ENCODE measurements at regions not wholly inside any gene's neighbourhood (a gene's known extent, or its start where the extent isn't known, plus 50 kb on each side); places are given as distances from the start of the nearest gene placed in this dataset.

DNA sequence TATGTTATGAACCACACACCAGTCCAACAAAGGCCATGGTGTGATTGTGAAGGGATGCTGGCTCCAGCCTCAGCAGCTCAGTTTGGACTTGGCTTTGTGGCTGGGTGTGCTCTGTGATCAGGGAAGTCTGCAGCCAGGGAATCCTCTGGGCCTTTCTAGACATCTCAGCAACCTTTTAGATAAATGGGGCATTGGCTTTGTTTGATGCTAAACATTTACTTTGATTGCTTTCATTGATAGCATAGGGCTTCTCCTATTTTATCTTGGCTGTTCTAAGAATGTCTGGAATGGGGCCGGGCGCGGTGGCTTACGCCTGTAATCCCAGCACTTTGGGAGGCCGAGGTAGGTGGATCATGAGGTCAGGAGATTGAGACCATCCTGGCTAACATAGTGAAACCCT, 104.5 kb downstream of the VAPA start:
- no peak for TF ChIP-seq POLR2AphosphoS5 (IDR thresholded peaks at IDR 0.05; ENCODE audit: insufficient read depth in 1 of 2, low read depth in 1 of 2)
- TF ChIP-seq POLR2A (IDR thresholded peaks at IDR 0.05), result no peak
- TF ChIP-seq, protein P1, sequence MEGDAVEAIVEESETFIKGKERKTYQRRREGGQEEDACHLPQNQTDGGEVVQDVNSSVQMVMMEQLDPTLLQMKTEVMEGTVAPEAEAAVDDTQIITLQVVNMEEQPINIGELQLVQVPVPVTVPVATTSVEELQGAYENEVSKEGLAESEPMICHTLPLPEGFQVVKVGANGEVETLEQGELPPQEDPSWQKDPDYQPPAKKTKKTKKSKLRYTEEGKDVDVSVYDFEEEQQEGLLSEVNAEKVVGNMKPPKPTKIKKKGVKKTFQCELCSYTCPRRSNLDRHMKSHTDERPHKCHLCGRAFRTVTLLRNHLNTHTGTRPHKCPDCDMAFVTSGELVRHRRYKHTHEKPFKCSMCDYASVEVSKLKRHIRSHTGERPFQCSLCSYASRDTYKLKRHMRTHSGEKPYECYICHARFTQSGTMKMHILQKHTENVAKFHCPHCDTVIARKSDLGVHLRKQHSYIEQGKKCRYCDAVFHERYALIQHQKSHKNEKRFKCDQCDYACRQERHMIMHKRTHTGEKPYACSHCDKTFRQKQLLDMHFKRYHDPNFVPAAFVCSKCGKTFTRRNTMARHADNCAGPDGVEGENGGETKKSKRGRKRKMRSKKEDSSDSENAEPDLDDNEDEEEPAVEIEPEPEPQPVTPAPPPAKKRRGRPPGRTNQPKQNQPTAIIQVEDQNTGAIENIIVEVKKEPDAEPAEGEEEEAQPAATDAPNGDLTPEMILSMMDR (IDR thresholded peaks at IDR 0.05), result no peak
- Histone ChIP-seq H3K27me3 (no peaks in the 10 kb centered on the region), H3K27ac (no peak overlapping the region), H3K4me3 (no peak overlapping the region), H3K9me3 (no peaks in the 10 kb centered on the region), H3K36me3 (no peaks in the 10 kb centered on the region), H3K4me1 (peaks cover 26% of the 10 kb centered on the region)
- intact Hi-C loops (cut with DNase I), result no loop called here
- DNase-seq (ENCODE audit: extremely low spot score in 2 of 2), result peak; percentile 9 to 54

DNA sequence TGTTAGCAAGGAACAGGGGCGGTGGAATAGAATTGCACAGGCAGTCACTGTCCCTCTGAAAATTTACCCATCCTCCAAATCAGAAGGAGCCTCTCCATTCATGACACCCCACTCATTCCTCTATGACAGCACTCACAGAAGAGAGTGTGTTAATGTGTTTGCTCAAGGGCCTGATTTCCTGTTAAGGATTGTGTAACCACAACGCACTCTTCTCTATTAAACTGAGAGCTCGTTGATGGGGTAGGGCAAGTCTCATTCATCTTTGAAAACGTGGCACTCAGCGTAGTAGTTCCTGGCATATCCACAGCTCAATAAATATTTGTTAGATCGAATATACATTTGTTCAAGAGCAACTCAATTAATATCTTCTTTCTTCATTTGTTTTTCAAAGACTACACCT, 106.4 kb downstream of the VAPA start:
- Histone ChIP-seq H3K4me1 (peaks cover 22% of the 10 kb centered on the region), H3K4me3 (no peak overlapping the region), H3K27me3 (no peaks in the 10 kb centered on the region), H3K27ac (no peak overlapping the region), H3K36me3 (no peaks in the 10 kb centered on the region), H3K9me3 (no peaks in the 10 kb centered on the region)
- TF ChIP-seq, protein P1 (IDR thresholded peaks at IDR 0.05), result no peak
- no peak for TF ChIP-seq POLR2A (IDR thresholded peaks at IDR 0.05)
- no peak for TF ChIP-seq POLR2AphosphoS5 (IDR thresholded peaks at IDR 0.05; ENCODE audit: insufficient read depth in 1 of 2, low read depth in 1 of 2)
- intact Hi-C loops (cut with DNase I), result no loop called here
- DNase-seq (ENCODE audit: extremely low spot score in 2 of 2), result peak in 1 of 2 donors; percentile 27

DNA sequence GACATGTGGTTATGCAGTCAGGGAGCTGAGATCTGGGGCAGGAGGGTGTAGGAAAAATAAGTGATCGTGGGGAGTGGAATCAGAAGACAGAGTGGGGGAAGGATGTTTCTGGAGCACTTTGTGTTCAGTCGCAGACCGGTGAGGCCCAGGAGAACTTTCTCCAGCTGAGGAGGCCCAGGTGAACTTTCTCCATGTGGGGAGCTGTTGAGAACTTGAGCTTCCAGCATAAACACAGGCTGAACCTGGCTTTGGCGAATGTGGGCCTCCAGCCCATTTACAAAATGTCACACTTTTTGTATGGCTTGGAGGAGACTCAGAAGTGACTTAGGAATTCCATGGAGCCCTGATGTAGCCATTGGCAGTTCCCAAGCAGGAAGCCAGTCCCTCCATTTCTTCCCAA, 108.5 kb downstream of the VAPA start:
- peak; percentile 46 to 60 for DNase-seq (ENCODE audit: extremely low spot score in 2 of 2)
- intact Hi-C loops (cut with DNase I), result no loop called here
- Histone ChIP-seq H3K4me3 (no peak overlapping the region), H3K9me3 (no peaks in the 10 kb centered on the region), H3K36me3 (no peaks in the 10 kb centered on the region), H3K4me1 (peaks cover under 1% of the 10 kb centered on the region), H3K27ac (no peak overlapping the region), H3K27me3 (no peaks in the 10 kb centered on the region)
- TF ChIP-seq POLR2AphosphoS5 (IDR thresholded peaks at IDR 0.05; ENCODE audit: insufficient read depth in 1 of 2, low read depth in 1 of 2) (no peak), POLR2A (IDR thresholded peaks at IDR 0.05) (no peak)
- TF ChIP-seq, protein P1 (IDR thresholded peaks at IDR 0.05), result no peak

DNA sequence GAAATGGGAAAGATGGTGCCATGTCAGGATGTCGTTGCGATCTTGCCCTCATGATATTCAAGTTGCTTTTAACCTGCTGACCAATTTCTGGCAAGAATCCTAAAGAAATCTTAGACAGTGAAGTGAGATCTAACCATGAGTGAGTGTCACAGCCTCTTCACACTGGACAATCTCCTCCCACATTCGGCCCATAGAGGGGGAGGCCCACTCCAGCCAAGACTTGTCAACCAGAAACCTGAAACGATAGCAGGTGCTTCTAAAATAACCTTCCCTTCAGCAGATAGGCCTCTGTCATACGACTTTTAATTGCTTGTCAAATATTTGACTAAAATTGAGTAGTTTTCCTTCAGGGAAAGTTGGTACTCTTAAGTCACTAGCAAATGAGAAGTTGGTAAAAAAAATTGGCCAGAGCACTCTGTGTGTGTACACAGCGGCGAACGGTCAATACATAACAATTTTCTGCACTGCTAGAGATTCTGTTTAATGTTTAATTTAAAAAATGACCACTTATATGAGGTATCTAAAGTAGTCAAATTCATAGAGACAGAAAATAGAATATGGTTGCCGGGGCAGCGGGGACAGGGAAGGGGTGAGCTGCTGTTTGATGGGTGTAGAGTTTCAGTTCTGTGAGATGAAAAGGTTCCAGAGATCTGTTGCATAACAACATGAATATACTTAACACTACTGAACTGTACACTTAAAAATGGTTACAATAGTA, 110.2 kb downstream of the VAPA start:
- no peak overlapping the region for H3K27ac ChIP-seq
- TF ChIP-seq POLR2A (IDR thresholded peaks at IDR 0.05), result no peak
- TF ChIP-seq, protein P1 (IDR thresholded peaks at IDR 0.05), result no peak
- TF ChIP-seq POLR2AphosphoS5 (IDR thresholded peaks at IDR 0.05; ENCODE audit: insufficient read depth in 1 of 2, low read depth in 1 of 2), result no peak
- DNase-seq (ENCODE audit: extremely low spot score in 2 of 2), result peak; percentile 47 to 58
- H3K9me3 ChIP-seq, result no peaks in the 10 kb centered on the region
- no peak overlapping the region for H3K4me3 ChIP-seq
- no peaks in the 10 kb centered on the region for H3K36me3 ChIP-seq
- no peaks in the 10 kb centered on the region for H3K27me3 ChIP-seq
- intact Hi-C loops (cut with DNase I), result no loop called here
- no peaks in the 10 kb centered on the region for H3K4me1 ChIP-seq
